ENCODE measurements at regions not wholly inside any gene's neighbourhood (a gene's known extent, or its start where the extent isn't known, plus 50 kb on each side); places are given as distances from the start of the nearest gene placed in this dataset.

- TF ChIP-seq, protein P1, sequence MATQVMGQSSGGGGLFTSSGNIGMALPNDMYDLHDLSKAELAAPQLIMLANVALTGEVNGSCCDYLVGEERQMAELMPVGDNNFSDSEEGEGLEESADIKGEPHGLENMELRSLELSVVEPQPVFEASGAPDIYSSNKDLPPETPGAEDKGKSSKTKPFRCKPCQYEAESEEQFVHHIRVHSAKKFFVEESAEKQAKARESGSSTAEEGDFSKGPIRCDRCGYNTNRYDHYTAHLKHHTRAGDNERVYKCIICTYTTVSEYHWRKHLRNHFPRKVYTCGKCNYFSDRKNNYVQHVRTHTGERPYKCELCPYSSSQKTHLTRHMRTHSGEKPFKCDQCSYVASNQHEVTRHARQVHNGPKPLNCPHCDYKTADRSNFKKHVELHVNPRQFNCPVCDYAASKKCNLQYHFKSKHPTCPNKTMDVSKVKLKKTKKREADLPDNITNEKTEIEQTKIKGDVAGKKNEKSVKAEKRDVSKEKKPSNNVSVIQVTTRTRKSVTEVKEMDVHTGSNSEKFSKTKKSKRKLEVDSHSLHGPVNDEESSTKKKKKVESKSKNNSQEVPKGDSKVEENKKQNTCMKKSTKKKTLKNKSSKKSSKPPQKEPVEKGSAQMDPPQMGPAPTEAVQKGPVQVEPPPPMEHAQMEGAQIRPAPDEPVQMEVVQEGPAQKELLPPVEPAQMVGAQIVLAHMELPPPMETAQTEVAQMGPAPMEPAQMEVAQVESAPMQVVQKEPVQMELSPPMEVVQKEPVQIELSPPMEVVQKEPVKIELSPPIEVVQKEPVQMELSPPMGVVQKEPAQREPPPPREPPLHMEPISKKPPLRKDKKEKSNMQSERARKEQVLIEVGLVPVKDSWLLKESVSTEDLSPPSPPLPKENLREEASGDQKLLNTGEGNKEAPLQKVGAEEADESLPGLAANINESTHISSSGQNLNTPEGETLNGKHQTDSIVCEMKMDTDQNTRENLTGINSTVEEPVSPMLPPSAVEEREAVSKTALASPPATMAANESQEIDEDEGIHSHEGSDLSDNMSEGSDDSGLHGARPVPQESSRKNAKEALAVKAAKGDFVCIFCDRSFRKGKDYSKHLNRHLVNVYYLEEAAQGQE (IDR thresholded peaks at IDR 0.05; ENCODE audit: low read depth): no peak
- TF ChIP-seq TAF1 (IDR thresholded peaks at IDR 0.05; ENCODE audit: low read depth) (no peak), EP300 (IDR thresholded peaks at IDR 0.05; ENCODE audit: borderline replicate concordance) (no peak), NFIC (IDR thresholded peaks at IDR 0.05) (no peak), EGR1 (IDR thresholded peaks at IDR 0.05) (no peak), ZBTB7A (IDR thresholded peaks at IDR 0.05; ENCODE audit: low read depth) (no peak), RAD21 (IDR thresholded peaks at IDR 0.05; ENCODE audit: low read depth) (no peak), MAX (IDR thresholded peaks at IDR 0.05) (no peak), FOXM1 (IDR thresholded peaks at IDR 0.05; ENCODE audit: borderline replicate concordance, low read depth) (no peak), USF1 (IDR thresholded peaks at IDR 0.05) (no peak), TEAD4 (IDR thresholded peaks at IDR 0.05) (no peak)
Observed at GRCh38 chr5:125149527-125149926, 403.1 kb upstream of the ZNF608 start.
